Fibroblast of villous mesenchyme (primary cell): ENCODE measurements at regions not wholly inside any gene's neighbourhood (a gene's known extent, or its start where the extent isn't known, plus 50 kb on each side); places are given as distances from the start of the nearest gene placed in this dataset.
"Not testable (repeated sequence)": the region's sequence is repeated elsewhere in the genome, so short reads cannot be mapped to it uniquely, and the experiment has no call there.

ENCODE experiments used
- DNase-seq: peaks from one replicate; pipeline ENCODE4 v3.0.0-alpha.2; 2010; ENCODE audit warnings: low read depth
- H3K4me3 ChIP-seq: 2 replicates; pipeline ENCODE4 v1.5.1; 2011; ENCODE audit warnings: low read depth, mild to moderate bottlenecking, low read length
- TF ChIP-seq, protein P1 (sequence below): IDR thresholded peaks from 2 replicates; pipeline ENCODE4 v1.5.1; 2012; ENCODE audit warnings: low read depth, mild to moderate bottlenecking, low read length; ENCODE audit not compliant: insufficient read depth

- TF ChIP-seq, protein P1, sequence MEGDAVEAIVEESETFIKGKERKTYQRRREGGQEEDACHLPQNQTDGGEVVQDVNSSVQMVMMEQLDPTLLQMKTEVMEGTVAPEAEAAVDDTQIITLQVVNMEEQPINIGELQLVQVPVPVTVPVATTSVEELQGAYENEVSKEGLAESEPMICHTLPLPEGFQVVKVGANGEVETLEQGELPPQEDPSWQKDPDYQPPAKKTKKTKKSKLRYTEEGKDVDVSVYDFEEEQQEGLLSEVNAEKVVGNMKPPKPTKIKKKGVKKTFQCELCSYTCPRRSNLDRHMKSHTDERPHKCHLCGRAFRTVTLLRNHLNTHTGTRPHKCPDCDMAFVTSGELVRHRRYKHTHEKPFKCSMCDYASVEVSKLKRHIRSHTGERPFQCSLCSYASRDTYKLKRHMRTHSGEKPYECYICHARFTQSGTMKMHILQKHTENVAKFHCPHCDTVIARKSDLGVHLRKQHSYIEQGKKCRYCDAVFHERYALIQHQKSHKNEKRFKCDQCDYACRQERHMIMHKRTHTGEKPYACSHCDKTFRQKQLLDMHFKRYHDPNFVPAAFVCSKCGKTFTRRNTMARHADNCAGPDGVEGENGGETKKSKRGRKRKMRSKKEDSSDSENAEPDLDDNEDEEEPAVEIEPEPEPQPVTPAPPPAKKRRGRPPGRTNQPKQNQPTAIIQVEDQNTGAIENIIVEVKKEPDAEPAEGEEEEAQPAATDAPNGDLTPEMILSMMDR = no peak
- H3K4me3 ChIP-seq = no peak overlapping the region
- no peak for DNase-seq
Measured at GRCh38 chr14:104307627-104308401, 169.4 kb downstream of the KIF26A start.

GRCh38 chr14:104308534-104308933, 170.1 kb downstream of the KIF26A start:
- DNase-seq, H3K4me3 ChIP-seq: not testable (repeated sequence)

GRCh38 chr14:104309657-104310369, 171.4 kb downstream of the KIF26A start:
- TF ChIP-seq, protein P1 = no peak
- H3K4me3 ChIP-seq = no peak overlapping the region
- DNase-seq = no peak

DNA sequence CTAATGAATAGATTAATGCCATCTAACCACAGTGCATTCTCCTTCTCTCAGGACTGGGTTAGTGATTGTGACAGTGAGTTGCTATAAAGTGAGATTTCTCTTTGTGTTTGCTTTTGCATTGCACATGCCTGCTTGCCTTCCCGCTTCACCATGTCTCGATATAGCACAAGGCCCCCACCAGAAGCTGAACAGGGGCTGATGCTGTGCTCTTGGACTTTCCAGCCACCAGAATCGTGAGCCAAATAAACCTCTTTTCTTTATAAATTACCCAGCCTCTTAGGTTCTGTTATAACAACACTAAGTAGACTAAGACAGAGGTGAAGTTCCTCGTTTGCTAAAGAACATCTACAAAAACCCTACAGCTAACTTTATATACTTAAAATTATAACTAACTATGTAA, 173.0 kb downstream of the KIF26A start:
- DNase-seq = no peak
- TF ChIP-seq, protein P1 = no peak
- H3K4me3 ChIP-seq = no peak overlapping the region

GRCh38 chr14:104313674-104314073, 175.3 kb downstream of the KIF26A start:
- no peak overlapping the region for H3K4me3 ChIP-seq
- TF ChIP-seq, protein P1 = no peak
- DNase-seq = no peak

- H3K4me3 ChIP-seq = no peak overlapping the region
- DNase-seq = no peak
- TF ChIP-seq, protein P1 = no peak
Measured at GRCh38 chr14:104314251-104314941, 176.0 kb downstream of the KIF26A start.

- H3K4me3 ChIP-seq = no peak overlapping the region
- no peak for DNase-seq
- TF ChIP-seq, protein P1 = no peak
Measured at GRCh38 chr14:104315169-104315568, 176.8 kb downstream of the KIF26A start.
